Astrocyte of the spinal cord (primary cell): ENCODE measurements at regions not wholly inside any gene's neighbourhood (a gene's known extent, or its start where the extent isn't known, plus 50 kb on each side); places are given as distances from the start of the nearest gene placed in this dataset.

Experiments
- DNase-seq: peaks from one replicate; pipeline ENCODE4 v3.0.0; 2011; ENCODE audit warnings: low read depth, low spot score
- H3K4me3 ChIP-seq: 2 replicates; pipeline ENCODE4 v1.5.1; 2011; ENCODE audit warnings: low read depth, mild to moderate bottlenecking, low read length, moderate library complexity
- CTCF ChIP-seq: IDR thresholded peaks from 2 replicates; pipeline ENCODE4 v1.5.1; 2012; ENCODE audit warnings: low read depth, mild to moderate bottlenecking, low read length, inconsistent platforms
- in situ Hi-C: cut with HindIII; loops from 2 replicates; pipeline ENCODE4 v1.10.0; 2017; ENCODE audit warnings: low sequenced_read_pairs

GRCh38 chr18:22559414-22560274 lies 141.9 kb upstream of the CTAGE1 start:
- H3K4me3 ChIP-seq = peak overlapping the region; percentile 44
- in situ Hi-C loops = no loop called here
- TF ChIP-seq CTCF = peak; percentile 35
- peak; percentile 58 for DNase-seq

GRCh38 chr18:22560275-22560610 lies 142.5 kb upstream of the CTAGE1 start:
- no peak for DNase-seq
- no peak overlapping the region for H3K4me3 ChIP-seq
- TF ChIP-seq CTCF = no peak
- in situ Hi-C loops = no loop called here

GRCh38 chr18:22560797-22561196 lies 143.1 kb upstream of the CTAGE1 start:
- no peak for TF ChIP-seq CTCF
- DNase-seq = no peak
- in situ Hi-C loops = no loop called here
- H3K4me3 ChIP-seq = no peak overlapping the region

GRCh38 chr18:22563164-22563583 lies 145.5 kb upstream of the CTAGE1 start:
- no peak overlapping the region for H3K4me3 ChIP-seq
- TF ChIP-seq CTCF = peak; percentile 64
- in situ Hi-C loops = no loop called here
- peak; percentile 92 for DNase-seq

GRCh38 chr18:22564036-22564435 lies 146.3 kb upstream of the CTAGE1 start:
- no peak for TF ChIP-seq CTCF
- in situ Hi-C loops = no loop called here
- peak; percentile 82 for DNase-seq

GRCh38 chr18:22566703-22567420 lies 149.1 kb upstream of the CTAGE1 start:
- H3K4me3 ChIP-seq = no peak overlapping the region
- TF ChIP-seq CTCF = no peak
- no peak for DNase-seq
- in situ Hi-C loops = no loop called here

More at GRCh38 chr18:22564036-22564435, 146.3 kb upstream of the CTAGE1 start:
- no peak overlapping the region for H3K4me3 ChIP-seq
